Tibial nerve (tissue), 4 donors: ENCODE measurements at regions not wholly inside any gene's neighbourhood (a gene's known extent, or its start where the extent isn't known, plus 50 kb on each side); places are given as distances from the start of the nearest gene placed in this dataset.

ENCODE experiments used
- EP300 ChIP-seq, 2 donors: sonication (generic); formaldehyde crosslinking; IDR thresholded peaks; one replicate each; pipeline ENCODE4 v1.6.1; 2017; ENCODE audit warnings: antibody characterized with exemption in 2 of 2, mild to moderate bottlenecking in 1 of 2
- POLR2A ChIP-seq, 2 donors: fragments of 450-650 bp; IDR thresholded peaks; one replicate each; pipeline ENCODE4 v1.6.1; 2017; ENCODE audit warnings: antibody characterized with exemption in 2 of 2, mild to moderate bottlenecking in 2 of 2, moderate library complexity in 2 of 2
- TF ChIP-seq, protein P1 (sequence below), 5 experiments: fragments of 200-600 bp in 3 of 5; fragments of 450-650 bp in 2 of 5; sonication (generic) in 3 of 5; IDR thresholded peaks; one replicate each; pipeline ENCODE4 v1.5.1; 2016 to 2019; ENCODE audit warnings: antibody characterized with exemption in 5 of 5, mild to moderate bottlenecking in 3 of 5, moderate library complexity in 2 of 5

DNA sequence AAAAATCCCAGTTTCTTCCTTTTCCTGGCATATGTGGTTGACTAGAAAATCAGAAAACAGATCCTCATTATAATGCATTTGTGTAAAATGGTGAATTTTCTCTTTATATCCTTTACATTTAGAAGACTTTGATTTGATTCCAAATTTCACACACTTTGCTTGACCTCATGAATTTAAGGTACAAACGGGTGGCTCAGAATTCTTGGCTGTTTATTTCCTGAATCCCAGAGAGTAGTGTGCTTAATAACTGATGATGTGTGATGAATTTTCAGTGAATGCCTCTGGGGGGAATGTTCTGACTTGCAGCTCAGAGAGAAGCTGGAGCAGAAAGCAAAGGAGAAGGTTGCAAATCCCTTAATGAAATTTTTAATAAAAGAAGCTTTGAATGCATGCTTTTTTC lies 126.8 kb downstream of the SPATA31D1 start:
- TF ChIP-seq, protein P1, sequence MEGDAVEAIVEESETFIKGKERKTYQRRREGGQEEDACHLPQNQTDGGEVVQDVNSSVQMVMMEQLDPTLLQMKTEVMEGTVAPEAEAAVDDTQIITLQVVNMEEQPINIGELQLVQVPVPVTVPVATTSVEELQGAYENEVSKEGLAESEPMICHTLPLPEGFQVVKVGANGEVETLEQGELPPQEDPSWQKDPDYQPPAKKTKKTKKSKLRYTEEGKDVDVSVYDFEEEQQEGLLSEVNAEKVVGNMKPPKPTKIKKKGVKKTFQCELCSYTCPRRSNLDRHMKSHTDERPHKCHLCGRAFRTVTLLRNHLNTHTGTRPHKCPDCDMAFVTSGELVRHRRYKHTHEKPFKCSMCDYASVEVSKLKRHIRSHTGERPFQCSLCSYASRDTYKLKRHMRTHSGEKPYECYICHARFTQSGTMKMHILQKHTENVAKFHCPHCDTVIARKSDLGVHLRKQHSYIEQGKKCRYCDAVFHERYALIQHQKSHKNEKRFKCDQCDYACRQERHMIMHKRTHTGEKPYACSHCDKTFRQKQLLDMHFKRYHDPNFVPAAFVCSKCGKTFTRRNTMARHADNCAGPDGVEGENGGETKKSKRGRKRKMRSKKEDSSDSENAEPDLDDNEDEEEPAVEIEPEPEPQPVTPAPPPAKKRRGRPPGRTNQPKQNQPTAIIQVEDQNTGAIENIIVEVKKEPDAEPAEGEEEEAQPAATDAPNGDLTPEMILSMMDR (IDR thresholded peaks at IDR 0.05), result no peak
- TF ChIP-seq POLR2A (IDR thresholded peaks at IDR 0.05), result no peak
- TF ChIP-seq EP300 (IDR thresholded peaks at IDR 0.05), result no peak
